Gastrocnemius medialis (tissue), 4 donors: ENCODE measurements at regions not wholly inside any gene's neighbourhood (a gene's known extent, or its start where the extent isn't known, plus 50 kb on each side); places are given as distances from the start of the nearest gene placed in this dataset.
A peak's percentile ranks its signal among the peaks of the same experiment; 100 is the strongest.

Source experiments
- ATAC-seq, 2 donors: fragments of 150-250 bp; one replicate each; pipeline ENCODE4 v1.9.1; 2016
- DNase-seq, 2 donors: peaks; one replicate each; pipeline ENCODE4 v3.0.0-alpha.2; 2019
- H3K27ac ChIP-seq, 4 donors: fragments of 200-600 bp; sonication (generic); 1 replicate in 1 of 4; 2 replicates in 3 of 4; pipeline ENCODE4 v1.5.1; 2016 to 2018; ENCODE audit warnings: mild to moderate bottlenecking in 2 of 4, moderate library complexity in 1 of 4
- H3K27me3 ChIP-seq, 3 donors: fragments of 200-600 bp; sonication (generic) in 2 of 3; 1 replicate in 1 of 3; 2 replicates in 2 of 3; pipeline versions ENCODE4 v1.5.1 to v1.6.0; 2016 to 2019; ENCODE audit warnings: mild to moderate bottlenecking in 1 of 3, moderate library complexity in 1 of 3
- H3K36me3 ChIP-seq, 2 donors: fragments of 200-600 bp; sonication (generic) in 1 of 2; one replicate each; pipeline ENCODE4 v1.5.1; 2017 to 2018
- H3K4me1 ChIP-seq, 2 donors: fragments of 200-600 bp; sonication (generic) in 1 of 2; one replicate each; pipeline ENCODE4 v1.5.1; 2016 to 2017; ENCODE audit warnings: mild to moderate bottlenecking in 2 of 2
- H3K4me3 ChIP-seq, 4 donors: fragments of 200-600 bp; sonication (generic) in 3 of 4; 1 replicate in 1 of 4; 2 replicates in 3 of 4; pipeline ENCODE4 v1.5.1; 2016 to 2019; ENCODE audit warnings: mild to moderate bottlenecking in 2 of 4
- H3K9me3 ChIP-seq, 3 donors: fragments of 200-600 bp; sonication (generic) in 2 of 3; 1 replicate in 1 of 3; 2 replicates in 2 of 3; pipeline ENCODE4 v1.5.1; 2016 to 2019
- CTCF ChIP-seq, 5 experiments: fragments of 450-650 bp in 3 of 5; fragments of 200-600 bp in 2 of 5; sonication (generic) in 2 of 5; IDR thresholded peaks in 4 of 5; conservative IDR thresholded peaks in 1 of 5; 1 replicate in 4 of 5; 2 replicates in 1 of 5; pipeline ENCODE4 v1.5.1; 2016 to 2019; ENCODE audit warnings: antibody characterized with exemption in 5 of 5, mild to moderate bottlenecking in 3 of 5, moderate library complexity in 3 of 5
- POLR2A ChIP-seq, 2 donors: fragments of 450-650 bp; IDR thresholded peaks; one replicate each; pipeline ENCODE4 v1.6.1; 2017; ENCODE audit warnings: antibody characterized with exemption in 2 of 2, mild to moderate bottlenecking in 2 of 2, moderate library complexity in 2 of 2
- in situ Hi-C, 4 donors: fragments of 200-750 bp; cut with MboI; loops; one replicate each; pipeline versions ENCODE4 v1.15.0 to v1.8.0; 2017; ENCODE audit warnings: low sequenced_read_pairs in 4 of 4
- intact Hi-C: fragments of 100-400 bp; cut with DNase I; formaldehyde crosslinking; loops from one replicate; pipeline ENCODE4 v1.15.1; 2023; ENCODE audit warnings: low total_unique reads

- no peaks in the 10 kb centered on the region for H3K4me1 ChIP-seq
- ATAC-seq, result no peak
- no peak for TF ChIP-seq CTCF (IDR thresholded peaks at IDR 0.05 in 4 of 5, conservative IDR thresholded peaks at IDR 0.05 in 1 of 5)
- DNase-seq, result no peak
- no peak overlapping the region for H3K4me3 ChIP-seq
- H3K9me3 ChIP-seq, result no peaks in the 10 kb centered on the region
- H3K27ac ChIP-seq, result no peak overlapping the region
- intact Hi-C loops (loop anchor here (2.0 kb wide), 1 partner anchor 325 kb away; no protein-coding TSS in a partner anchor), in situ Hi-C loops (loop anchor here (5.0 to 25.0 kb wide), 3 partner anchors 320 to 397 kb away; no protein-coding TSS in a partner anchor)
- H3K36me3 ChIP-seq, result no peaks in the 10 kb centered on the region
- H3K27me3 ChIP-seq, result no peaks in the 10 kb centered on the region
Observed at GRCh38 chr14:25132094-25132493, 82.1 kb upstream of the STXBP6 start.

- in situ Hi-C loops (no loop called here), intact Hi-C loops (no loop called here)
- no peak overlapping the region for H3K4me3 ChIP-seq
- H3K27ac ChIP-seq, result no peak overlapping the region
- H3K9me3 ChIP-seq, result no peaks in the 10 kb centered on the region
- no peaks in the 10 kb centered on the region for H3K27me3 ChIP-seq
- no peaks in the 10 kb centered on the region for H3K4me1 ChIP-seq
- no peaks in the 10 kb centered on the region for H3K36me3 ChIP-seq
- TF ChIP-seq CTCF (IDR thresholded peaks at IDR 0.05 in 4 of 5, conservative IDR thresholded peaks at IDR 0.05 in 1 of 5) (no peak), POLR2A (IDR thresholded peaks at IDR 0.05) (no peak)
- no peak for DNase-seq
- no peak for ATAC-seq
Observed at GRCh38 chr14:25122843-25123242, 72.9 kb upstream of the STXBP6 start.

- ATAC-seq, result peak in 1 of 2 donors; percentile 30
- in situ Hi-C loops, result no loop called here
- DNase-seq, result no peak
- H3K36me3 ChIP-seq, result no peaks in the 10 kb centered on the region
- no peaks in the 10 kb centered on the region for H3K4me1 ChIP-seq
- no peak for TF ChIP-seq CTCF (IDR thresholded peaks at IDR 0.05 in 4 of 5, conservative IDR thresholded peaks at IDR 0.05 in 1 of 5)
- TF ChIP-seq POLR2A (IDR thresholded peaks at IDR 0.05), result no peak
- no peak overlapping the region for H3K4me3 ChIP-seq
- H3K27ac ChIP-seq, result no peak overlapping the region
- intact Hi-C loops, result no loop called here
- no peaks in the 10 kb centered on the region for H3K9me3 ChIP-seq
- H3K27me3 ChIP-seq, result no peaks in the 10 kb centered on the region
Observed at GRCh38 chr14:25122211-25122610, 72.3 kb upstream of the STXBP6 start.

- ATAC-seq (no peak), DNase-seq (no peak)
- Histone ChIP-seq H3K27me3 (no peaks in the 10 kb centered on the region), H3K27ac (no peak overlapping the region), H3K4me1 (no peaks in the 10 kb centered on the region), H3K9me3 (no peaks in the 10 kb centered on the region), H3K4me3 (no peak overlapping the region), H3K36me3 (no peaks in the 10 kb centered on the region)
- in situ Hi-C loops, result no loop called here
- intact Hi-C loops, result no loop called here
- TF ChIP-seq POLR2A (IDR thresholded peaks at IDR 0.05) (no peak), CTCF (IDR thresholded peaks at IDR 0.05 in 4 of 5, conservative IDR thresholded peaks at IDR 0.05 in 1 of 5) (no peak)
Observed at GRCh38 chr14:25121337-25122129, 71.6 kb upstream of the STXBP6 start.
